ENCODE measurements at regions not wholly inside any gene's neighbourhood (a gene's known extent, or its start where the extent isn't known, plus 50 kb on each side); places are given as distances from the start of the nearest gene placed in this dataset.

DNA sequence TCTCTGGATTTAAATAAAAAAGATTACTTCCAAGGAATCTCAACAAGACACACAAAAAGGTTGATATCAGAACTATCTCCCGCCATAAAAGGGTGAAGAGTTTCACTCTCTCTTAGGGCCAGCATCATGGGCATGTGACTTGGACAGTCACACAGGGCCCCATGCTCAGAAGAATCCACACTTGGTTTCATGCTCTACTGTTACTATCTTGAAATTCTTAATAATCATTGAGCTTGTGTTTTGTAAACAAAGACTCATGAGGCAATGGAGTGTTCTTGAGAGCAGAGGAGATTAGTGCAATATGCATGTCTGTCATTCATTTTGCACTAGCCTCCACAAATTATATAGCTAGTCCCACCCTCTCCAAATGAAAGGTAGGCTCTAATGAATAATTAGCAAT is 58.4 kb downstream of the HMHB1 start:
- no peak for DNase-seq

DNA sequence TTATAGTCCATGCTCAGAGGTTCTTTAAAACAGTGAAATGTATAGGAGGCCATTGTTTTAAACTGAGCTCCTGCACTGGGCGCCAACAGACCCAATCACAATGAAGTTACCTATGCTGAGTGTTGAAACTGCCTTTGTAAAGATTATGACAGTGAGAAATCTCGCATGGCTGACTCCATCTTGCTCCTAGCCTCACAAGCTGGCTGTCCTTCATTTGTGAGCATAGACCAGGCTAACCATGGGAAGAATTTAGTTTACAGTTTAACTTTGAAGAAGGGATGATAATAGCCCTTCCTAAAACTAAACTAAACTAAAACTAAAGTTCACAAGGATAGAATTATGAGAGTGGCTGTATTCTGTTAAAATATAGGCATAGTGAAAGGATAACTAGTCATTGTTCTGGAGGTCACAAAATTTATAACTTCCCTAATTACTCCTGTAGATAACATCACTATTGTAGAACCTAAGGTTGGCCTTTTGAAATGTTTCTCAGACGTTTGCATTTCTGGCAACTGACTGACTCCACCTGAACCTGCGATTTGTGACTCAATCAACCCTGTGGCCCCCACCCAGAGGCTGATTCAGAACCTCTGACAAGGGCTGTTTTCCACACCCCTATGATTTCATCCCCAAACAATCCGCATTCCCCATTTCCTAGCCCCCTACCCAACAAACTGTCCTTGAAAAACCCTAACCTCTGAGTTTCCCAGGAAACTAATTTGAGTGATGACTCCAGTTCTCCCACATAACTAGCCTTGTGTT is 59.1 kb downstream of the HMHB1 start:
- DNase-seq: no peak

DNA sequence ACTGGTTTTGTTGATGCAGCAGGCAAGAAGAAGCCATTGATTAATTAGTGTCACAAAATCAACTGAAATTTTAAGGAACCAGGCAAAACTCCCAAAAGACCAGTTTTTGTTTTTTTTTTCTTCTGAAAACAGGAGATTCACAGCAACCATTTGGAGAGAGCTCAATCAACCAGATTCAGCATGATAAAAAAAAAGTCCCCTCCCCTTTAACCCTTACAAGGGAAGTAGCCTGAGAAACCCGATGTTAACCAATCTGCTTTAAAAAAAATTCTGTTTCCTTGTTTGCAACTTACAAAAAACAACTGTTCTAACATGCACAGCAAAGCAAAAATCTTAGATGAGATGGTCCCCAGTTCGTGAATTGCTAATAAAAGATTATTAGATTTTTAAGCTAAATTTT is 59.7 kb downstream of the HMHB1 start:
- no peak for DNase-seq

DNA sequence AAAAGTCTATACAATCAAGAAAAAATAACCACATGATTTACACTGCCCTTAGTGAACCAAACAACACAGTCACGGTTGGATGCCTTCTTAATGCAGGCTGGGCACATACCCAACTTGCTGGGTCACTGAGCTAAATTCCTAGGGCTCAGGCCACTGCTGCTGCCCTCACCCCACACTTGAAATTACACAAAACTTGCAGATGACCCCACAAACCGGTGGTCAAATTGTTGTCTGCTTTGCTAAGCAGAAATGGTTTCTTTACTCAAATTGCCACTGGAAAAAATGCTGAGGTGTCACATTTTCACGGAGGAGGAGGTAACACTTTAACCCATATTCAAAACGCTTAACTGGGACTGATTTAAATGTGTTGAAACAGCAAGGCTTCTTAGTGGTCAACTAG is 62.4 kb downstream of the HMHB1 start:
- no peak for DNase-seq

DNA sequence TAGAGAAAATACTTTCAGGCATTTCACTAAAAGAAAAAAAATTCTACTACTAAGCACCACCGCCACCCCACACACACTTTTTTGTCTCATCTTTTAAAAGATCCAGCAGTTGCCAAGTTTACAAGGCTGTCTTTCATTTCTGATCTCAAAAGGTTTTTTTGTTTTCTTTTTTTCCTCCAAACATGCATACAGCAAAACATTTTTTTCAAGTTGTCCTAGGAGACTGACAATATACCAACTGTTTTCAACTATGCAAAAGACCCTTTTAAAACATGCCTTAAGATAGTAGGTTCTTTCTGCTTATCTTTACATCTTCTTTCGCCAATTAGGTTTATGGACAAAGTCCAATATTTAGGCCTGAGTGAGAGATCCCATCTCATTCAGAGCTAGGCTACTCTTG is 65.2 kb downstream of the HMHB1 start:
- no peak for DNase-seq

DNA sequence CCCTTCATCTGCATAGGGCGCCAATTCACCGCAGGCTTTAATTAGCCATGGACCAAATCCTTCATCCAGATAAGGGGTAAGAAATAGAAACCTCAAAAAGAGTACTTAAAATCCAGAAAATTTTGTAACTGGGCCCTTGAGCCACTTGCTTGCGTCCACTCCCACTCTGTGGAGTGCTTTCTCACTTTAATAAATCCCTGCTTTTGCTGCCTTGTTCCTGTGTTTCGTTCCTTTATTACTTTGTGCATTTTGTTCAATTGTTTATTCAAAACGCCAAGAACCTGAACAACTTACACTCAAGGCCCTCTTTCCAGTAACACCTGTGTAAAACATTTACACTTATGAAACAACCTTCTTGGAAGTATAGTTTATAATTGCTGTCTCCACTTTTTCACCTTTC is 66.5 kb downstream of the HMHB1 start:
- DNase-seq: no peak

DNA sequence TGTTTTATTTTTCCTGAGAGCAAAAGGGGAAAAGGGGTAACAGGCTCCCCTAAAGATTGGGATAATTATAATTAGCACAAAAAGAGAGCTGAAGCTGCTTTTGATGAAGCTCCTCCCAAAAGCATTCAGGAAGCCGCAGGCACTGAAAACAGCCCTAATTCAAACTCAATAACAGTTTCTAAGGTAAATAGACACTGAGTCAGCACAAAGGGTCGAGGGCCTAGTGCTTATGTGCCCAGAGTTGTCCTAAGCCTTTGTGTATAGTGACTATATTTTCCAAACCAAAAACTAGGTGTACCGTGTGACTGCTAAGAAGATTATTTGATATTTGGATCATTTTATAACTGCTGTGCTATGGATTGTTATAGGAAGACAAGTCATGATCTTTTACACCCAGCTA is 67.7 kb downstream of the HMHB1 start:
- no peak for DNase-seq

DNA sequence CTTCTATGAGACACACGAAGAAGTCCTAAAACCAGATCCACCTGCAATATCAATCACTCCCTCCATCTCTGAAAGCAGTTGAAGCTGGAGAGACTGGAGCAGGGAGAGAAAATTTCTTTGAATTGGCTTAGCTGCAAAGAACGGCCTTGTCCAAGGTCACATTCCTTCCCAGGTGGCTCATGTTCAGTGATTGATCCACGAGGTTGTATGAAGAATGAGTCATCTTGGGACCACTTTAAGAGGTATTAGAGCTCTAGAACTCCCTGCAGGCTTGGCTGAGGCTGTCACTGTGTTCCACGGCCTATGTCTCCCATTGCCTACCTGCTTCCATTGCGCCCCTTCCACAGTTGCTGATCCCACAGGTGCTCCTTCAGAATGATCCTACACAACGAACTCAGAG is 68.2 kb downstream of the HMHB1 start:
- no peak for DNase-seq

DNA sequence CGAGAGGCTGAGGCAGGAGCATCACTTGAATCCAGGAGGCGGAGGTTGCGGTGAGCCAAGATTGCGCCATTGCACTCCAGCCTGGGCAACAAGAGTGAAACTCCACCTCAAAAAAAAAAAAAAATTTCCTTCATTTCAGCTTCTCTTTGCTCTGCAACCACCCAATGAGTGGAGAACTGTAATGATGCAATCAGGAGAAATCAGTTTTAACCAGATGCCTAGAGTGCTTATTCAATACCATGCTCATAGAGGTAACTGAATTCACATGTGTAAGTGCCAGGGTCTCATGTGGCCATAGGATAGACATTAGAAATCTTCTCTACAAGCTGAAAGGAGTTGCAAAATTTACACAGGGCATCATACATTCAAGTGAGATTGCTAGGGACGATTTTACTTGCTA is 70.6 kb downstream of the HMHB1 start:
- no peak for DNase-seq

DNA sequence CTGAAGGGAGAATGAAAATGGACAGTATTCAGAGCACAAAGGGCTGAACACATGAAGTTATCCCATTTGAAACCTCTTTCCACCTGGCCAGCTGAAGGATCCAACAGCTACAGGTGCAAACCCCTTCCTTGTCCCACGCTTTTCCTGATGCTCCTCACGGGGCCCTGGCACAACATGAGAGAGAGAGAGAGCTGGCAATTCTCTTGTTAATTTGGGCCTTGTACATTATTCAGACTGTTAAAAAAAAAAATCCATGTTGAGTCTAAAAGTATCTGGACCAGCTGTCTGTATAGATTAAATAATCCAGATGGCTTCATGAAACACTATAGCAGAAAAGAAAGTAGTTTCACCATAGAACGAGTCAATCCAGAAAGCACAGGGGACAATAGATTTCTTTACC is 74.1 kb downstream of the HMHB1 start:
- no peak for DNase-seq

DNA sequence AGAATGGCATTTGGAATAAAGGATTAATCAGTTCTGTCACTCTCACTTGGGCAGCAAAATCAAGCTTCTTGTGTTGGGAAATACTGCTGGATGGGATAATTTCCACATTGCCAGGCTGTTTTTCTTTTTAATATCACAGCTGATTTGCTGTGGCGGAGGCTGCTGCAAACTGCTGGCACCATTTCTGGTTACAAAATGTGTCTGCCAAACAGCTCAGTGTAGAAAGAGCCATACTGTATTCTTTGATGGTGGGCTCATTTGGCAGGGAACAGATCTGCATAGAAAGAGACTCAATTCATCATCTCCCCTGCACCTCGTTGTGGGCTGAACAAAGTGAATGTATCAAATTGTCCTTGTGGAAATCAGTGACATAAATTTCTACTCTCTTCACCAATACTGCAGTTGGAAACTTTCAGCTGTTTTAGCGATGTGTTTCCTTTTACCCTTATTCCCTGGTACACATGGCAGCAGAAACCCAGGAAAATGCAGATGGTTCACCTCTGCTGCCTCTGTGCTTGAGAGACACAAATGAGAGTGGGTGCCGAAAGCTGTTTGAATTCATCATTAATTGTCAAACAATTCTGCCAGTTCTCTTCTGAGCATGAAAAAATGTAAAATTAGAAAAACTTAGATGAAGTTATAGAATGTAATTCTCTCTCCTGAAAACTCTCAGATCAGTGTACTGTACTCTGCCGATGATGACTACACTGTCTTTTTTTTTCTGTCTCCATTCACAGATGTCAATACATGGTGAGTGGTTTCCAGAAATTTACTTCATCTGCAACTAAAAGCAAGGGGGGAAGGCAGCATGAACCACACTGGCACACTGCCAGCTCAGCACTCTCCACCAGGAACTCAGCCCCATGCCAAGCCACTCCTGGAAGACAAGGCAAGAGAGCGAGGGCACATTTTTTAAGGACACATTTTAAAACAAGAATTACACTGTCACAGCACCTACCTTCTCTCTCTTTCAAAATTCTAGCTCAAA is 75.0 kb downstream of the HMHB1 start:
- DNase-seq: no peak

DNA sequence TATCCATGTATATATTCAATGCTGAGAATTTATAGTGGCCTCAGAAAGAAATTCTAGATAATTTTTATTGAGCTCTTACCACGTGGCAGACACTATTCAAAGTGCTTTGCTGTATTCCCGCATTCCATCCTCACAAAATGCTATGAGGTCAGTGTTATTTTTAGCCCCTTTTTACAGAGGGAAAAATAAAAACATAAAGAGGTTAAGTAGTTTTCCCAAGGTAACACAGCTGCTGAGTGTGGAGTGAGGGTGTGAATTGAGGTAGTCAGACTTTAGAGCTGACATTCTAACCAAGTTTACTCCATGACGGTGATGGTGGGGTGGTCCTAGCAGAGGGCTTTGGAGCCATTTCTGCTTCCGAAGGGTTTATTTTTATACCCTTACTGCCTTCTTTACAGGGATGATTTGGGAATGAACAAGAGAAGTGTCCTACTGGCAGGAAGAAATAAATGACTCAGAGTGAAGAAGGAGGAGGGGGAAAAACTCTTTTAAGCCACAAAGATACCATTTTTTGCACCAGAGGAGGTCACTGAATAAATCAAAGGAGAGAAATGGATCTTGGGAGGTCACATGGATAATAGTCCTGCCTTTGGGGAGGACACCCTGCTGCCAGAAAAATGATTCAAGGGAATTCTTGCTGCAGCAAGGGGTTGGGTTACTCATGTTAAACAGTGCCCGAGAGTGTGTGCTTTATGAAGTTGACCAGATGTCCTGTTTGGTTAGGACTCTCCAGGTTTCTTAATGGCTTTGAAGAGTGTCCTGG is 76.1 kb downstream of the HMHB1 start:
- DNase-seq: no peak

DNA sequence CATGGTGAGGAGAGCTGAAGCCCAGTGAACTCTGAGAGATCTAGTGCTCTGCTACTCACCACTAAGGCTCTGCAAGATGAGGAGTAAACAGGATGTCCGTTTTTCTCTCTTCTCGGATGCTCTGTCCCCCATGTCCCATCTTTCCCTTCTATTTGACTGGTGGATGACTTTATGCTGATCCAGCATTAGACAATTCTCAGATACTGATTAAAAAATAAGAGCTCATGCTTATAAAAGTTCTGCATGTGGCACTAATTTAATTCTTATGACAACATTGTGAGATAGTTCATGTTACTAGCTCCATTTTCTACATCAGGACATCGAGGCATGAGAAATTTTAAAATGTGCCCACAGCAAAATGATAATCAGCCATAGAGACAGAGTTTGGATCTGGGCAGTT is 77.0 kb downstream of the HMHB1 start:
- DNase-seq: no peak

DNA sequence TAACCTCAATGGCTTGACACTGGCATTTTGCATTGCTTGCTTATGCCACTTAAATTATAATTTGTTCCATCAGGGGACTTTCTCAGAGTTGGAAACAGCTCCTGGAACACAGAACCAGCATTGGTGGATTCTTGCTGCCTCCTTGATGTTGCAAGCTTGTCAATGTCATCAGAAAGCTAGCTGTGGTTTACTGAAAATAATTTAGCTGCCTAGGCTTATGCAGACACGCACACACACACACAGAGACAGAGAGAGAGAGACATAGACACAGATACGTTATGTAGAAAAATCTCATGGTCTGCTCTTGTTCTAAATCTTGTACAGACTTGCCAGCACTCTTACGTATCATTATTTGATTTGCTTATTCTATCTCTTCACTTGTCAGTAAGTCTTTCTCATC is 78.0 kb downstream of the HMHB1 start:
- no peak for DNase-seq

DNA sequence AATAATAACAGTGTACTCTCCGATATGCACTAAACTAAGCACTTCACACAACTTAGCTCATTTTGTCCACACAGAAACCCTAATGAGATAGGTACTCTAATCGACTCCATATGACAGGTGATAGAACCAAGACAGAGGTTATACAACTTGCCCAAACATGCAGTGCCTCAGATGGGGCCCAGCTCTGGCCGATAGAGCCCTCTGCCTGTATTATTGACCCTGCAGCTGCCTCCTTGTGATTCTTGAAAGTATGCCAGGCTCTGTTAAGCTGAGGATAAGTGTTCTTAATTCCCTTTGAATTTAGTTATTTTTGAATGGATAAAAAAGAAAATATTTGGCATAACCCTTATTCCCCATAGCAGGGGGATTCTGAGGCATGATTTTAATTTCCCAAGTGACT is 78.5 kb downstream of the HMHB1 start:
- DNase-seq: no peak

DNA sequence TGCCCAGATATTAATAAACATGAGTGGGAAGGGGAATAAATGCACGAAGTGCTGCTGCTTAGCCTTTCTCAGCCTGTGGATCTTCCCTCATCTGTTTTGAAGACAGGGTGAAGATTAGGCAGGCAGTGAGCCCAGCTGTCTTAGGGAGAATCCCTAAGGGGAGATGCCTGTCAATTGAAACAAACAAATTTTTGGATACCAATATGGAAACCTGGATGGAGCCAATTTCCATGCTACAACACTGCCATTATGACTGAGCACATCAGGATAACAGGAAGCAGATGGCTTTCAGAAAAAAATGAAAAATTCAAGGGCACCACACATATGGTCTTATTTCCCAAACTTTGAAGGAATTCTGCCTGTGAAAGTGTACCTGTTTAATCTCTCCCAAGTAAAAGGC is 80.3 kb downstream of the HMHB1 start:
- no peak for DNase-seq

DNA sequence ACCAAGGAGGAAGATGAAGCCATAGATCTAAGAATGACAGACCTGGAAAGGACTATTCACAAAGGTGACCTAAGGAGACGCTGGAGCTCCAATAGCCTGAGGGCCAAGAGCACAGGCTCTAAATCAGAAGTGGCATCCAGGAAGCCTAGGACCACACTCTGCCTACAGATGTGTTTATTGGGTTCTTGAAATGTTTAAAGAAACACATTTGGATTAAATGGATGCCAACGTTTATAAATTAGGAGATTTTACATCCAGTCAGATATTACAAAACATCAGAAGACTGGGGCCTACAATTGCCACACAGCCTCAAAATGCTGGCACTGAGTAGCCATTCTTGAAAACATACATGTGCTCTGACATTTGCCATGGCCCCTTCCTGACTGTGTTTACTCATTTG is 80.9 kb downstream of the HMHB1 start:
- no peak for DNase-seq

DNA sequence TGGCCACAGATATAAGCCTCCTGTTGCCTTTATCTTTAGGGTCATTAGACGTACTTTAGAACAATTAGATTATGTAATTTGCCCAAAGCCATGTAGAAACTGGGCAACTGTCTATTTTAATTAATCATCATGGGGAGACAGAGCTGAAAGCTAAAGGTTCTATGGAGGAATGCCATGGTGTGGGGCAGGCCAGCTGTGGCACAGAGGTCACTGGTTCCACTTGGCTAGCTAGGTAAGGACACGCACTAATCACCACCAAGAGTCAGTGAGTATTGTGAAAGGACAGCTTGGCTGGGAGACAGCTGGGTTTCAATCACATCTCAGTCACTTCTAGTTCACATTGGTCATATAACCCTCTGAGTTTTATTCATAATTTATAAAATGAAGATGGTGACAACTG is 81.7 kb downstream of the HMHB1 start:
- no peak for DNase-seq

DNA sequence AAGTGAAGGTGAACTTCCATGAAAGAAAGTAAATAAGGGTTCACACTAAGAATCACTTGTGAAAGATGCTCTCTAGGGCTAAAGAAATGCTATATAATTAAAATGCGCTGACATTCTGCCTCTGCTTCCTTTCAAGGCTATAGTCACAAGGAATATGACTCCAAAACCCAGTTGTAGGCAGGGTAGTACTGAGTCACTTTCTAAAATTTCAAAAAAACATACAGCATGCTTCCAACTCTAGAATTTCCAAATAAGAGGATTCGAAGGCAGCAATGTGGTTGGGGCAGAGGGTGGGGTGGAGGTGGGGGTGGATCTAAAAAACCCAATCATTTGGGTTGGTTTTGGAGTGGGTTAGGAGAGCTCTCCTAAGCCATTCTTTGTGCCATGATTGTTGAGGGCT is 84.6 kb downstream of the HMHB1 start:
- DNase-seq: no peak

DNA sequence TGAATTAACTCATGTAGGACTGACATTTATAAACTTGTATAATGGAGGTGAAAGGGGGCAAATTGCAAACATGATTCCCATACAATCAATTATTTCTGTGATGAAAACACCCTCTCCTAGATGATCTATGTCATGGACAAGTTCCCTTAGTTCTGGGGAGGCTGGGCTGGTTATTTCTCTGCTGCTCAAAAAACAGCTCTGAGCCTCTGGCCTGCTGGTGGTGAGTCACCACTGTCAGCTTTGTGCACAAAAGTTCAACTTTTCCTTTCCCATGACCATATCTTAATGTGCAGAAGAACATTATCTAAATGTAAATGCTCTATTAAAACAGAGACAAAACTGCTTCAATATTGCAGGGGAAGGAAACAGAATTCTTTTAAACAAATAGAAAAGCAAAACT is 85.0 kb downstream of the HMHB1 start:
- DNase-seq: no peak

DNA sequence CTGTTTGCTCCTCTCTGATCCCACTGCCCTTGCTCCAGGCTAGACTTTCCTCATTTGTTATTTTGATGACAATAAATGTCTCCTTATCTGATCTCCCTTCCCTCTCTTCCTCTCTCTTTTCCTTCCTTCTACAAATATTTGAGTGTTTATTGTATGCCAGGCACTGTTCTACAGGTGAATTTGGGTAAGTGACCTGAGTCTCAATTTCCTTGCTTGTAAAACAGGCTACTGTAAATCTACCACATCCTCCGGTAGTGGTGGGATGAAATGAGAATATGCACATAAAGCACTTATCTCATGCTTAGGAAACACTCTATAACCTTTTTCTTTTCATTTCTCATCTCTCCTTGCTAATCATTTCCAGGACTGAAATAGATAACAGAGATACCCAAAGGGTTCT is 86.4 kb downstream of the HMHB1 start:
- no peak for DNase-seq

DNA sequence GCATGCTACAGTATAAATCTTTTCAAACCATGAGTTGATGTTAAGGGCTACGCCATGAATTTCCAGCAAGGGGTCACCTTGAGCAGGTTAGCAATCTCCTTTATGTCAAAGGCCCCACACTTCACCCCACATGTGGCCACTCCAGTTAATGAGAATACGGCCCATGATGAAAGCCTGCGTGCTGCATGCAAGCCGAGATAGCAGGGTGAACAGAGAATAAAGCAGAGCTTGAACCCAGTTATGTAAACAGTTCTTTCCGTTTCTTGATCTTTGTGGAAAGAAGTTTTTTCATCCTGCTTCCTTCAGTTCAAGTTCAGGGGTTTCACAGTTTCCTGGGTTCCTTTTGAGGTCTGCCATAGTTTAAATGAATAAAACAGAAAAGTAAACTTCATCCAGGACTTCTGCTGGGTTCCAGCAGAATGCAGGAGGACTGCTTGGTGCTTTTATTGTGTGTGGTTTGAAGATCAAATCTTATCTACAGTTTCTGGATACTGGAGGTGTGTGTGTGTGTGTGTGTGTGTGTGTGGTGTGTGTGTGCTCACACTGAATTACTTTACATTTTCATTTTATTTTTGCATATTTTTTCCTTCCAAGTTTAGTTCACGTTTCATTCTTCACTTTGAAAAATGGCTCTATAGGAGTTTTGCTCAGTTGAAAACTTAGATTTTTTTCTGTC is 87.1 kb downstream of the HMHB1 start:
- no peak for DNase-seq

DNA sequence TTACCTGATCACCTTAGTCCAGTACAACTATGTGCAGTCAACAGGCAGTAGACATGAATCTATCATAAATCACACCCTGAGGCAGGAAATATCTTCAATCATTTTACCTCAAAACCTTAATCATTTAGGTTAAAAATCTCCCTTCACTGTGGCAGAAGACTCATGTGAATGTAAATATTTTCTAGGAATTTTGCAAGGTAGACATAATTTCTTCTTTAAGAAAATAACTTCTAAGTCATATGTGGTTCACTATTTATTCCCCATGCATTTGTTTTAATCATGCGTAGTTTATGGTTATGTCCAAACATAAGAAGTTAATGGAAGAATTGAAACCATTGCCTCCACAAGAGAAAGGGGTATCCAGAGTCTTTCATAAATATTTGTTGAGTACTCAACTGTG is 97.0 kb downstream of the HMHB1 start:
- no peak for DNase-seq
